Urinary bladder (tissue), 3 donors: ENCODE measurements at regions not wholly inside any gene's neighbourhood (a gene's known extent, or its start where the extent isn't known, plus 50 kb on each side); places are given as distances from the start of the nearest gene placed in this dataset.

Experiments
- DNase-seq: peaks from one replicate; pipeline ENCODE4 v3.0.0-alpha.2; 2015; ENCODE audit errors: extremely low spot score
- H3K27ac ChIP-seq: one replicate; pipeline ENCODE4 v1.5.1; 2013; ENCODE audit warnings: low read depth, mild to moderate bottlenecking, moderate library complexity
- H3K36me3 ChIP-seq: one replicate; pipeline ENCODE4 v1.6.1; 2013; ENCODE audit warnings: mild to moderate bottlenecking, moderate library complexity; ENCODE audit not compliant: insufficient read depth
- H3K4me1 ChIP-seq: one replicate; pipeline ENCODE4 v1.6.1; 2013; ENCODE audit warnings: mild to moderate bottlenecking, moderate library complexity; ENCODE audit not compliant: insufficient read depth
- H3K4me3 ChIP-seq: one replicate; pipeline ENCODE4 v1.5.1; 2013; ENCODE audit warnings: low read depth, low read length
- WGBS: extraction: QIAGEN DNeasy Blood & Tissue Kit; methylation state at CpG from one replicate; pipeline ENCODE4 v1.1.7; 2013; 5-methylcytosine and 5-hydroxymethylcytosine counted together
- donor health status: healthy with polysubstance abuse.
- donor health status: healthy.

- WGBS: 88% methylated on average over 6 of the region's 6 CpGs
- Histone ChIP-seq H3K36me3 (no peaks in the 10 kb centered on the region), H3K4me1 (no peaks in the 10 kb centered on the region), H3K4me3 (no peak overlapping the region), H3K27ac (no peak overlapping the region)
- no peak for DNase-seq
These were observed 950.2 kb downstream of the GATA3 start for GRCh38 chr10:9004736-9005135.

- Histone ChIP-seq H3K36me3 (no peaks in the 10 kb centered on the region), H3K4me1 (no peaks in the 10 kb centered on the region), H3K27ac (no peak overlapping the region), H3K4me3 (no peak overlapping the region)
- DNase-seq: no peak
- 87% methylated on average over 9 of the region's 9 CpGs for WGBS
These were observed 955.0 kb downstream of the GATA3 start for GRCh38 chr10:9009505-9009904.

GRCh38 chr10:9010093-9010492, 955.6 kb downstream of the GATA3 start:
- DNase-seq: no peak
- 28% methylated on average over 1 of the region's 1 CpG for WGBS
- H3K4me1 ChIP-seq: no peaks in the 10 kb centered on the region
- H3K27ac ChIP-seq: no peak overlapping the region
- H3K4me3 ChIP-seq: no peak overlapping the region
- H3K36me3 ChIP-seq: no peaks in the 10 kb centered on the region

- WGBS: 73% methylated on average over 5 of the region's 5 CpGs
- no peak for DNase-seq
- Histone ChIP-seq H3K4me1 (no peaks in the 10 kb centered on the region), H3K36me3 (no peaks in the 10 kb centered on the region), H3K27ac (no peak overlapping the region), H3K4me3 (no peak overlapping the region)
These were observed 956.6 kb downstream of the GATA3 start for GRCh38 chr10:9010931-9011670.

- Histone ChIP-seq H3K4me3 (no peak overlapping the region), H3K4me1 (no peaks in the 10 kb centered on the region), H3K36me3 (no peaks in the 10 kb centered on the region), H3K27ac (no peak overlapping the region)
- no peak for DNase-seq
- WGBS: 29% methylated on average over 1 of the region's 1 CpG
These were observed 957.8 kb downstream of the GATA3 start for GRCh38 chr10:9012312-9012711.

GRCh38 chr10:9015005-9015404, 960.5 kb downstream of the GATA3 start:
- DNase-seq: no peak
- 78% methylated on average over 2 of the region's 2 CpGs for WGBS
- H3K4me3 ChIP-seq: no peak overlapping the region
- no peaks in the 10 kb centered on the region for H3K4me1 ChIP-seq
- H3K27ac ChIP-seq: no peak overlapping the region
- no peaks in the 10 kb centered on the region for H3K36me3 ChIP-seq

- H3K4me1 ChIP-seq: no peaks in the 10 kb centered on the region
- no peak overlapping the region for H3K27ac ChIP-seq
- no peak for DNase-seq
- no peak overlapping the region for H3K4me3 ChIP-seq
- H3K36me3 ChIP-seq: no peaks in the 10 kb centered on the region
- WGBS: 96% methylated on average over 2 of the region's 2 CpGs
These were observed 961.0 kb downstream of the GATA3 start for GRCh38 chr10:9015447-9015846.

- Histone ChIP-seq H3K27ac (no peak overlapping the region), H3K4me1 (no peaks in the 10 kb centered on the region), H3K4me3 (no peak overlapping the region), H3K36me3 (no peaks in the 10 kb centered on the region)
- DNase-seq: no peak
- 89% methylated on average over 4 of the region's 4 CpGs for WGBS
These were observed 962.4 kb downstream of the GATA3 start for GRCh38 chr10:9016930-9017329.

GRCh38 chr10:9018195-9019173, 964.0 kb downstream of the GATA3 start:
- Histone ChIP-seq H3K27ac (no peak overlapping the region), H3K4me1 (no peaks in the 10 kb centered on the region), H3K4me3 (no peak overlapping the region), H3K36me3 (no peaks in the 10 kb centered on the region)
- no peak for DNase-seq
- WGBS: 76% methylated on average over 7 of the region's 7 CpGs

GRCh38 chr10:9023206-9023605, 968.7 kb downstream of the GATA3 start:
- no peak for DNase-seq
- 34% methylated on average over 3 of the region's 3 CpGs for WGBS
- no peak overlapping the region for H3K27ac ChIP-seq
- no peaks in the 10 kb centered on the region for H3K36me3 ChIP-seq
- no peaks in the 10 kb centered on the region for H3K4me1 ChIP-seq
- no peak overlapping the region for H3K4me3 ChIP-seq

GRCh38 chr10:9024210-9024609, 969.7 kb downstream of the GATA3 start:
- Histone ChIP-seq H3K4me3 (no peak overlapping the region), H3K4me1 (no peaks in the 10 kb centered on the region), H3K36me3 (no peaks in the 10 kb centered on the region), H3K27ac (no peak overlapping the region)
- DNase-seq: no peak
- 75% methylated on average over 2 of the region's 2 CpGs for WGBS

GRCh38 chr10:9028231-9028630, 973.7 kb downstream of the GATA3 start:
- H3K36me3 ChIP-seq: no peaks in the 10 kb centered on the region
- no peak overlapping the region for H3K27ac ChIP-seq
- no peaks in the 10 kb centered on the region for H3K4me1 ChIP-seq
- no peak overlapping the region for H3K4me3 ChIP-seq
- DNase-seq: no peak

- H3K4me1 ChIP-seq: no peaks in the 10 kb centered on the region
- no peak overlapping the region for H3K27ac ChIP-seq
- WGBS: 92% methylated on average over 1 of the region's 1 CpG
- no peak for DNase-seq
- H3K36me3 ChIP-seq: no peaks in the 10 kb centered on the region
- H3K4me3 ChIP-seq: no peak overlapping the region
These were observed 980.9 kb downstream of the GATA3 start for GRCh38 chr10:9035355-9035754.

- no peaks in the 10 kb centered on the region for H3K36me3 ChIP-seq
- no peaks in the 10 kb centered on the region for H3K4me1 ChIP-seq
- 74% methylated on average over 4 of the region's 4 CpGs for WGBS
- H3K27ac ChIP-seq: no peak overlapping the region
- DNase-seq: no peak
- H3K4me3 ChIP-seq: no peak overlapping the region
These were observed 982.3 kb downstream of the GATA3 start for GRCh38 chr10:9036711-9037204.
